Lung (tissue), 11 donors: ENCODE measurements at regions not wholly inside any gene's neighbourhood (a gene's known extent, or its start where the extent isn't known, plus 50 kb on each side); places are given as distances from the start of the nearest gene placed in this dataset.
A peak's percentile ranks its signal among the peaks of the same experiment; 100 is the strongest.

ENCODE experiments used
- ATAC-seq: fragments of 200-7000 bp; cut with Tn5 transposase; one replicate; pipeline ENCODE4 v1.9.1; 2020; ENCODE audit warnings: moderate number of reproducible peaks; ENCODE audit not compliant: insufficient read depth, low FRiP score
- DNase-seq, 3 donors: peaks; one replicate each; pipeline ENCODE4 v3.0.0-alpha.2; 2013 to 2017
- H3K27ac ChIP-seq, 2 donors: one replicate each; pipeline ENCODE4 v1.5.1; 2013; ENCODE audit warnings: mild to moderate bottlenecking in 2 of 2, moderate library complexity in 2 of 2, control low read depth in 1 of 2, inconsistent platforms in 1 of 2, low read depth in 1 of 2, low read length in 1 of 2
- H3K27me3 ChIP-seq, 3 donors: one replicate each; pipeline ENCODE4 v1.5.1; 2013; ENCODE audit warnings: low read length in 2 of 3; ENCODE audit not compliant: control insufficient read depth in 3 of 3, insufficient read depth in 3 of 3
- H3K36me3 ChIP-seq, 4 donors: one replicate each; pipeline ENCODE4 v1.5.1; 2013; ENCODE audit warnings: low read length in 4 of 4, mild to moderate bottlenecking in 1 of 4, moderate library complexity in 1 of 4; ENCODE audit not compliant: control insufficient read depth in 4 of 4, insufficient read depth in 4 of 4
- H3K4me1 ChIP-seq, 5 donors: one replicate each; pipeline ENCODE4 v1.5.1; 2013; ENCODE audit warnings: low read length in 5 of 5, mild to moderate bottlenecking in 2 of 5, moderate library complexity in 1 of 5; ENCODE audit not compliant: control insufficient read depth in 5 of 5, insufficient read depth in 5 of 5
- H3K4me3 ChIP-seq: one replicate; pipeline ENCODE4 v1.5.1; 2013; ENCODE audit warnings: mild to moderate bottlenecking, control low read depth, moderate library complexity
- H3K9ac ChIP-seq, 2 donors: one replicate each; pipeline ENCODE4 v1.5.1; 2013; ENCODE audit warnings: low read length in 2 of 2, control low read depth in 1 of 2; ENCODE audit not compliant: insufficient read depth in 1 of 2
- H3K9me3 ChIP-seq, 4 donors: one replicate each; pipeline ENCODE4 v1.5.1; 2013; ENCODE audit warnings: low read length in 3 of 4, mild to moderate bottlenecking in 1 of 4, moderate library complexity in 1 of 4; ENCODE audit not compliant: control insufficient read depth in 4 of 4, insufficient read depth in 3 of 4
- WGBS, 2 donors: extraction: QIAGEN DNeasy Blood & Tissue Kit; methylation state at CpG; one replicate each; pipeline ENCODE4 v1.1.7; 2013; 5-methylcytosine and 5-hydroxymethylcytosine counted together
- TF ChIP-seq, protein P1 (sequence below): IDR thresholded peaks from 2 replicates; pipeline ENCODE4 v1.5.1; 2012; ENCODE audit warnings: mild to moderate bottlenecking; ENCODE audit errors: control extremely low read depth, extremely low read depth
- donor health status: control.
- donor health status: control.
- donor health status: Bipolar disorder and iron deficiency.
- donor health status: healthy.
- donor health status: DM: yes; HTN: yes; CAD: no.

- DNase-seq (peak in 2 of 3 donors; percentile 52 to 75), ATAC-seq (no peak)
- peaks cover 0 to 23% (median 6%) of the 10 kb centered on the region in 5 donors for H3K4me1 ChIP-seq
- TF ChIP-seq, protein P1, sequence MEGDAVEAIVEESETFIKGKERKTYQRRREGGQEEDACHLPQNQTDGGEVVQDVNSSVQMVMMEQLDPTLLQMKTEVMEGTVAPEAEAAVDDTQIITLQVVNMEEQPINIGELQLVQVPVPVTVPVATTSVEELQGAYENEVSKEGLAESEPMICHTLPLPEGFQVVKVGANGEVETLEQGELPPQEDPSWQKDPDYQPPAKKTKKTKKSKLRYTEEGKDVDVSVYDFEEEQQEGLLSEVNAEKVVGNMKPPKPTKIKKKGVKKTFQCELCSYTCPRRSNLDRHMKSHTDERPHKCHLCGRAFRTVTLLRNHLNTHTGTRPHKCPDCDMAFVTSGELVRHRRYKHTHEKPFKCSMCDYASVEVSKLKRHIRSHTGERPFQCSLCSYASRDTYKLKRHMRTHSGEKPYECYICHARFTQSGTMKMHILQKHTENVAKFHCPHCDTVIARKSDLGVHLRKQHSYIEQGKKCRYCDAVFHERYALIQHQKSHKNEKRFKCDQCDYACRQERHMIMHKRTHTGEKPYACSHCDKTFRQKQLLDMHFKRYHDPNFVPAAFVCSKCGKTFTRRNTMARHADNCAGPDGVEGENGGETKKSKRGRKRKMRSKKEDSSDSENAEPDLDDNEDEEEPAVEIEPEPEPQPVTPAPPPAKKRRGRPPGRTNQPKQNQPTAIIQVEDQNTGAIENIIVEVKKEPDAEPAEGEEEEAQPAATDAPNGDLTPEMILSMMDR: no peak
- no peaks in the 10 kb centered on the region for H3K36me3 ChIP-seq
- H3K9me3 ChIP-seq: no peaks in the 10 kb centered on the region
- H3K27ac ChIP-seq: no peak overlapping the region
- no peak overlapping the region for H3K9ac ChIP-seq
- WGBS, 2 donors: 62 to 78% methylated on average over 4 of the region's 4 CpGs
- no peaks in the 10 kb centered on the region for H3K27me3 ChIP-seq
- no peak overlapping the region for H3K4me3 ChIP-seq
These were observed 409.2 kb downstream of the DIPK2A start for GRCh38 chr3:144380849-144381248.

DNA sequence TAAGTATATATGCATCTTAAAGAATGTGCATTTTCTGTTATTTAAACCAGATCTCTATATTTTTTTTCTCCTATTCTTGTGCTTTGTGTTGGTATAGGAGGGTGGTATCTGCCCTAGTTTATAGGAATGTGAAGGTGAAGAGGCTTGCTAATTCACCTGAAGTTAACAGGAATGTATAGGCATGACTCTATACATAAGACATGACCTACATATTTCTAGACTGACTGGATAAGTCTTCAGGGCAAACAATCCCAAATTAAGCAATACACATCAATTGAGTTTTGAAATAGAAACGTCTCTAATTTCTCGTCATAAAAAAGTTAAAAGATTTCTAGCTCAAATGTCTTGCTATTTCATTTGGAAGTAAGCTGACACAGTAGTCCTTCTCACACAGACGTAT is 410.0 kb downstream of the DIPK2A start:
- H3K27me3 ChIP-seq: no peaks in the 10 kb centered on the region
- TF ChIP-seq, protein P1: no peak
- WGBS, 2 donors: 89 to 90% methylated on average over 3 of the region's 3 CpGs

DNA sequence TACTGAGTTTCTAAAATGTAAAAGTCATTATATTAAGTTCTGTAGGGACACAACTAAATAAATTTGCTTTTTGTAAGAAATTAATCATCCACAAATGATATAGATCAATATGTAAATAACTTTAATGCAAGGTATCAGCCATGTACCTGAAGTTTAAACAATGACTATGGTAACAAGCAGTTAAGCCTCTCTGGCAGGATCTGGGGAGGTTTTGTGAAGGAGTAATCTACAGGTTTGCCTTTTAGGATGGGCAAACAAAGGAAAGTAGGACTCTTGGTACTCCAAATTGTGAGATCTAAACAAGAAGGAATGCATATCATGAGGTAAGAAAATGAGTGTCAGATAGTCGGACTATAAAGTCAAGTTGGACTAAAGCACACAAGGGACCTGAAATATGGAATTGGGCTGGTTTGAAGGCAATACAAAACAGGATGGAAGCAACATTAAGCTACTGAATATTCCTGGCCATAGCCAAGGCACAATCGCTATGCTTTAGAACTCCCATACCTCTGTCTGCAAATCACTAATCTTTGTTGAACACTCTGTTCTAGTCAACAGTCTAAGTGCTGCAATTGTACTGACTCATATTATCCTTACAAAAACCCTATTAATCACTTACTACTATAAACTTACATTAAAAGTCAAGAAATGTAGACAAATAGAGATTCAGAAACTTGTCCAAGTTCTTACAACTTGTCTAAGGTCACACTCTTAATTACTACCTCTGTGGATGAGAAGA is 412.8 kb downstream of the DIPK2A start:
- Histone ChIP-seq H3K9ac (no peak overlapping the region), H3K27me3 (no peaks in the 10 kb centered on the region), H3K9me3 (no peaks in the 10 kb centered on the region), H3K27ac (no peak overlapping the region), H3K4me1 (peaks cover 0 to 23% (median 6%) of the 10 kb centered on the region in 5 donors), H3K4me3 (no peak overlapping the region), H3K36me3 (no peaks in the 10 kb centered on the region)
- DNase-seq (no peak), ATAC-seq (no peak)
- TF ChIP-seq, protein P1: no peak
- WGBS, 2 donors: 65 to 87% methylated on average over 2 of the region's 2 CpGs

More for the DNA sequence above, 410.0 kb downstream of the DIPK2A start:
- no peaks in the 10 kb centered on the region for H3K36me3 ChIP-seq
- H3K4me1 ChIP-seq: peaks cover 0 to 23% (median 6%) of the 10 kb centered on the region in 5 donors
- no peaks in the 10 kb centered on the region for H3K9me3 ChIP-seq
- DNase-seq (no peak), ATAC-seq (no peak)
- H3K9ac ChIP-seq: no peak overlapping the region
- H3K27ac ChIP-seq: no peak overlapping the region
- H3K4me3 ChIP-seq: no peak overlapping the region

GRCh38 chr3:144390786-144391185 is 419.2 kb downstream of the DIPK2A start:
- H3K27ac ChIP-seq: no peak overlapping the region
- no peaks in the 10 kb centered on the region for H3K27me3 ChIP-seq
- ATAC-seq (no peak), DNase-seq (no peak)
- H3K36me3 ChIP-seq: no peaks in the 10 kb centered on the region
- no peak overlapping the region for H3K4me3 ChIP-seq
- H3K9ac ChIP-seq: no peak overlapping the region
- TF ChIP-seq, protein P1: no peak
- no peaks in the 10 kb centered on the region for H3K4me1 ChIP-seq
- H3K9me3 ChIP-seq: no peaks in the 10 kb centered on the region
